DND-41 (cell line): ENCODE measurements at regions not wholly inside any gene's neighbourhood (a gene's known extent, or its start where the extent isn't known, plus 50 kb on each side); places are given as distances from the start of the nearest gene placed in this dataset.

Experiments used
- EZH2 ChIP-seq: IDR thresholded peaks from 3 replicates; pipeline ENCODE4 v1.6.1; 2012; ENCODE audit warnings: borderline replicate concordance, low read depth, mild to moderate bottlenecking, moderate library complexity, low read length, inconsistent platforms; ENCODE audit not compliant: severe bottlenecking
- TF ChIP-seq, protein P1 (sequence below): IDR thresholded peaks from 2 replicates; pipeline ENCODE4 v1.5.1; 2012; ENCODE audit warnings: borderline replicate concordance, low read length, moderate library complexity, mild to moderate bottlenecking; ENCODE audit not compliant: poor library complexity, severe bottlenecking; ENCODE audit errors: extremely low read depth

DNA sequence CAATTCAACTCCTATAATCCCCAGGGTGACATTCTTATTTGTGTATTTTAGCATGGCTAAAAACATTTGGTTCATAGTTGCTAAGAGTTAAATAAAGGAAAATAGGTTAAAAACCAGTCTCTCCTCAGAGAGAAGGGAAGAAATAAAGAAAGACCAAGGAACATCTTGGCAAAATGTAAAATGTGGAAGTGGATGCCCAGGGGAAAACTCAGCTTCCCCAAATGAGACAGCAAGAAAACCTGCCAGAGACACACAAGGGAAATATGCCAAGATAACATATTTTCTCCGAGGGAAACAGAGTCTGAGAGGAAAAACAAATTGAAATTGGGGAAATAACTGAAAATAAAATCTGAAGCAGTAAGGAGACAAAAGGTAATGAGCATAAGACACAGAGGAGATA is 1569.3 kb downstream of the PCDH18 start:
- TF ChIP-seq, protein P1, sequence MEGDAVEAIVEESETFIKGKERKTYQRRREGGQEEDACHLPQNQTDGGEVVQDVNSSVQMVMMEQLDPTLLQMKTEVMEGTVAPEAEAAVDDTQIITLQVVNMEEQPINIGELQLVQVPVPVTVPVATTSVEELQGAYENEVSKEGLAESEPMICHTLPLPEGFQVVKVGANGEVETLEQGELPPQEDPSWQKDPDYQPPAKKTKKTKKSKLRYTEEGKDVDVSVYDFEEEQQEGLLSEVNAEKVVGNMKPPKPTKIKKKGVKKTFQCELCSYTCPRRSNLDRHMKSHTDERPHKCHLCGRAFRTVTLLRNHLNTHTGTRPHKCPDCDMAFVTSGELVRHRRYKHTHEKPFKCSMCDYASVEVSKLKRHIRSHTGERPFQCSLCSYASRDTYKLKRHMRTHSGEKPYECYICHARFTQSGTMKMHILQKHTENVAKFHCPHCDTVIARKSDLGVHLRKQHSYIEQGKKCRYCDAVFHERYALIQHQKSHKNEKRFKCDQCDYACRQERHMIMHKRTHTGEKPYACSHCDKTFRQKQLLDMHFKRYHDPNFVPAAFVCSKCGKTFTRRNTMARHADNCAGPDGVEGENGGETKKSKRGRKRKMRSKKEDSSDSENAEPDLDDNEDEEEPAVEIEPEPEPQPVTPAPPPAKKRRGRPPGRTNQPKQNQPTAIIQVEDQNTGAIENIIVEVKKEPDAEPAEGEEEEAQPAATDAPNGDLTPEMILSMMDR, result no peak
- no peak for TF ChIP-seq EZH2
